Stomach (tissue), 4 donors: ENCODE measurements at regions not wholly inside any gene's neighbourhood (a gene's known extent, or its start where the extent isn't known, plus 50 kb on each side); places are given as distances from the start of the nearest gene placed in this dataset.
"Not testable (repeated sequence)": the region's sequence is repeated elsewhere in the genome, so short reads cannot be mapped to it uniquely, and the experiment has no call there.

Experiments
- EP300 ChIP-seq: sonication (generic); formaldehyde crosslinking; IDR thresholded peaks from one replicate; pipeline ENCODE4 v1.6.1; 2017; ENCODE audit warnings: antibody characterized with exemption
- POLR2A ChIP-seq, 4 donors: fragments of 450-650 bp; IDR thresholded peaks; one replicate each; pipeline ENCODE4 v1.6.1; 2016; ENCODE audit warnings: antibody characterized with exemption in 4 of 4, control low read depth in 2 of 4, mild to moderate bottlenecking in 1 of 4, moderate library complexity in 1 of 4
- POLR2AphosphoS5 ChIP-seq, 3 donors: sonication (generic); formaldehyde crosslinking; IDR thresholded peaks; one replicate each; pipeline ENCODE4 v1.6.1; 2016; ENCODE audit warnings: antibody characterized with exemption in 3 of 3
- TF ChIP-seq, protein P1 (sequence below), 7 experiments: fragments of 450-650 bp in 4 of 7; fragments of 200-600 bp in 3 of 7; sonication (generic) in 3 of 7; IDR thresholded peaks; one replicate each; pipeline ENCODE4 v1.5.1; 2016 to 2019; ENCODE audit warnings: antibody characterized with exemption in 7 of 7, control low read depth in 2 of 7, mild to moderate bottlenecking in 1 of 7

DNA sequence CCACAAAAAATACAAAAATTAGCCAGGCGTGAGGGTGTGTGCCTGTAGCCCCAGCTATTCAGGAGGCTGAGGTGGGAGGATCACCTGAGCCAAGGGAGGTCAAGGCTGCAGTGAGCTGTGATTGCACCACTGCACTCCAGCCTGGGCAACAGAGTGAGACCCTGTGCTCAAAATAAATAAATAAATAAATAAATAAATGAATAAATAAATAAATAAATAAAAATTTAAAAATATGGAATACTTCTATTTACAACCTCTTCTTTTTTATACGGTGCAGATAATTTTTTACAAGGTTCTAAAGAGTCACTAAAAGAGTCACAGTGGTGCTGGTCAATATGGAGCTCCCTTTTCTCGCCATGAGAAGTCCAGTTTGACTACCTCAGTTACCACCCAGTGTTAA, 265.4 kb upstream of the AGAP1 start:
- TF ChIP-seq POLR2A (IDR thresholded peaks at IDR 0.05); EP300; POLR2AphosphoS5 (IDR thresholded peaks at IDR 0.05): not testable (repeated sequence)
- TF ChIP-seq, protein P1, sequence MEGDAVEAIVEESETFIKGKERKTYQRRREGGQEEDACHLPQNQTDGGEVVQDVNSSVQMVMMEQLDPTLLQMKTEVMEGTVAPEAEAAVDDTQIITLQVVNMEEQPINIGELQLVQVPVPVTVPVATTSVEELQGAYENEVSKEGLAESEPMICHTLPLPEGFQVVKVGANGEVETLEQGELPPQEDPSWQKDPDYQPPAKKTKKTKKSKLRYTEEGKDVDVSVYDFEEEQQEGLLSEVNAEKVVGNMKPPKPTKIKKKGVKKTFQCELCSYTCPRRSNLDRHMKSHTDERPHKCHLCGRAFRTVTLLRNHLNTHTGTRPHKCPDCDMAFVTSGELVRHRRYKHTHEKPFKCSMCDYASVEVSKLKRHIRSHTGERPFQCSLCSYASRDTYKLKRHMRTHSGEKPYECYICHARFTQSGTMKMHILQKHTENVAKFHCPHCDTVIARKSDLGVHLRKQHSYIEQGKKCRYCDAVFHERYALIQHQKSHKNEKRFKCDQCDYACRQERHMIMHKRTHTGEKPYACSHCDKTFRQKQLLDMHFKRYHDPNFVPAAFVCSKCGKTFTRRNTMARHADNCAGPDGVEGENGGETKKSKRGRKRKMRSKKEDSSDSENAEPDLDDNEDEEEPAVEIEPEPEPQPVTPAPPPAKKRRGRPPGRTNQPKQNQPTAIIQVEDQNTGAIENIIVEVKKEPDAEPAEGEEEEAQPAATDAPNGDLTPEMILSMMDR (IDR thresholded peaks at IDR 0.05): not testable (repeated sequence)
